NOMO-1 treated with dmso at 0.1 percent for 144 hours (cell line): ENCODE measurements at regions not wholly inside any gene's neighbourhood (a gene's known extent, or its start where the extent isn't known, plus 50 kb on each side); places are given as distances from the start of the nearest gene placed in this dataset.

Experiments used
- DNase-seq: peaks from one replicate; lab custom pipeline; 2025; ENCODE audit not compliant: unreplicated experiment; lab: John Stamatoyannopoulos, UW

DNA sequence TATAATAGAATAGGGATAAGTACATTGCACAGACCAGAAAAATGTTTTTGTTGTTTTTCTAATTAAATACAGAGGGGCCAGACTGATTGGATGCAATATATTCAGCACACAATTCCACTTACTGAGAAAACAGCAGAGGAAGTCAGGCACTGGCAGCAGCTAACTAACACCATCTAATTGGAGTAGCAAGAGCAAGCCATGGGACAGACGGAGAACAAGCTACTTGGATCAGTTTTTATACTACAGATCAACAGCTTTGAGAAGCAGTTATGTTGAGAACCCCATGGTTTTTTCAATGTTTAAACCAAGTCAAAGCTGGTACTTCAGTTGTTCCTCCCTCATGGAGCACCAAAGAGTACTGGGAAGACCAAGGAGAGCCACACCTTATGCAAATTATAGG is 1249.4 kb downstream of the LRFN5 start:
- DNase-seq = no peak

- DNase-seq = peak; percentile 24
Observed at GRCh38 chr14:42855085-42855484, 1248.4 kb downstream of the LRFN5 start.

- DNase-seq = no peak
Observed at GRCh38 chr14:42854061-42854460, 1247.4 kb downstream of the LRFN5 start.

DNA sequence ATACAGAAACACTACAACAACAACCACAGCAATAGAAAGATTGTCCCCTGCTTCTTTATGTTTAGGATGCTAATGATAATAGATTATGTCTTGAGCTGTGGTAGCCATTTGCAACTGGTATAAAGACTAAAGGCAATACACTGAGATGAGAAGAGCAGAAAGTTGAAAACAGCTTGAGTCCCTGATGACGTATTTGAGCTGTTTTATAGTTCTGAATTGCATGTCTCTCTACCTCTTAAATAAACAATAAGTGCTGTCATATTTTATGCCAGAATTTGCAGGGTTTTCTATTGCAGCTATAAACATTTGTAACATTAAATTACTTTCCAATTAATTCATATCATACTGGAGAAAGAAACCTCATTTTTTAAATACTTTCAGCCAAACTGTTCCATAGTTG is 1242.0 kb downstream of the LRFN5 start:
- no peak for DNase-seq

DNA sequence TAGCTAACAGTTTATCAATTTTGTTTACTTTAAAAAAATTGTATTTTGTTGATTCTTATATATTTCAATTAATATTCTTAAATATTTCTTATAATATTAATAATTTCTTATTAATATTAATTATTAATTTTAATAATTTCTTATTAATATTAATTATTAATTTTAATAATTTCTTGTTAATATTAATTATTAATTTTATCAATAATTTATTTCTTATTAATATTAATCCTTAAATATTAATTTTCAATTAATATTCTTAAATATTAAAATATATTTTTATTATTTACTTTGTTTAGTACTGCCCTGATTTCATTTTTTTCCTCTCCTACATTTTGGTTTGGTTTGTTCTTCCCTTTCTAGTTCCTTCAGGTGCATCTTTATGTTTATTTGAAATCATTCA is 1208.1 kb downstream of the LRFN5 start:
- DNase-seq = no peak

DNA sequence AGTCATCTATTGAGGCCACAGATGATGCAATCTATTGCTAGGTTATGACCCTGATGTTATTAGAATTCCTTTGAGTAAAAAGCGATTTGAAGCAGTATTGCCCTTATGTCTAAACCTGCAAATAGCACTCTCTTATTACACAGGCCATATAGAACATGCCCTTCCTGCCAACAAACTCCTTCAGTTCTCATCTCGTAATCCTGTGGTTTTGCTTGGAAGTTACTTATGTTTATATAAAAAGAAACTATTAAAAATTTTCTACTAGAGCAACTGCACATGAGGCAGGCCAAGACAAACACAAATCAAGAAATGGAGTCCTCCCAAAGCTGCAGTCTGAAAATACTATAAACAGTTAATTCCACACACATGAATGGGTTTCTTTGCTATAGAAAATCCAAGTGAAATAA is 1200.2 kb downstream of the LRFN5 start:
- DNase-seq = no peak

GRCh38 chr14:42804141-42804540 is 1197.5 kb downstream of the LRFN5 start:
- DNase-seq = no peak

GRCh38 chr14:42802346-42802745 is 1195.7 kb downstream of the LRFN5 start:
- DNase-seq = no peak

GRCh38 chr14:42792166-42792565 is 1185.5 kb downstream of the LRFN5 start:
- DNase-seq = no peak

GRCh38 chr14:42782754-42783153 is 1176.1 kb downstream of the LRFN5 start:
- DNase-seq = no peak

- no peak for DNase-seq
Observed at GRCh38 chr14:42778984-42779383, 1172.3 kb downstream of the LRFN5 start.

GRCh38 chr14:42750771-42751170 is 1144.1 kb downstream of the LRFN5 start:
- no peak for DNase-seq

GRCh38 chr14:42742084-42742483 is 1135.4 kb downstream of the LRFN5 start:
- DNase-seq = no peak

DNA sequence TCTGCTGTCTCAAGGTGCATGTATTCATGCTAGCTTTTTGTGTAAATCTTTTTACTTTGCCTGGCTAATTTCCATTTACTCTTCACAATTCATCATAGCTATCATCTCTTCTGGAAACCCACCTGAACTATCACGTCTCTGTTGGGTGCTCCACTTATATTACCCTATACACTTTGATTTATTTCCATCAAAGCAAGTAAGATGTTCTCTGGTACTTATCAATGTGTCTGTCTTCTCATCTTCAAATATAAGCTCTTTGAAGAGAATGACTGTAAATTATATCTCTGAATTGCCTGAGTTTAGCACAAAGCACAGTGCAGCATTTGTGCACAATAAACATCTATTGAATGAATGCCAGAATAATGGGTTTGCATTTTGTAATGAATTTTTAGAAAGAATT is 1129.7 kb downstream of the LRFN5 start:
- DNase-seq = no peak

DNA sequence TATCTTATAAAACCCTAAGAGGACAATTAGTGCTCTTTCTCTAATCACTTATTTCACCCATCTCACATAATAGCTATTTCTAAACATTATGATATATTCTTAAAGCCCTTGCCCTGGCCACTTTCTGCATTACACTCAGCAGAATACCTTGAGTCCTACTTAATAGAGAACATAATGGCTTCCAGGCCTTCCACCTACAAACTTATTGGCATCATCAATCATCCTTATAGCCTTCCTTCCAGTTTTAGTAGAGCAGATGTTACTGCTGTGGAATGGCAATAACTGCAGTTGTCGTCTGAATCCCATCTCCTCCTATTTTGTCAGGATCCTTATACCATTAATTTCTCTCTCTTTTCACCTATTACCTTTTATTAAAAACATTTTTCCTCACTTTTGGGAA is 1127.4 kb downstream of the LRFN5 start:
- no peak for DNase-seq

DNA sequence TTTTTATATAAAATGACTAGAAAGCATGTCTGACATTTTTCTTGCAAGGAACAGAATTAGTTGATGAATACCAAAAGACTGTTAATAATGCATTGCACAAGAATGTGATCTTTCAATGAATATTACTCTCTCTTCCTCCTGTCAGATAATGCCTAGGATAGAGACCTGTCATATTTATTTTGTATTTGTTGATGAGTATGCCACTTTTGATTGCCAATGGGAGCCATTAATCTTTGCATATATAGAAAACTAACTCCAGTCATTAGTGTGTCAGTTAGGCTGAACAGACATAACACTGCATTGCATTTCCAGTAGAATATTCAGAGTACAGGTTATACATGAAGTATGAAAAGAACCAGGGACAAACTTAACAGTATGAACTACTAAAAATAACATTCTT is 1125.3 kb downstream of the LRFN5 start:
- DNase-seq = no peak

- no peak for DNase-seq
Observed at GRCh38 chr14:42731480-42731879, 1124.8 kb downstream of the LRFN5 start.

- no peak for DNase-seq
Observed at GRCh38 chr14:42729681-42730080, 1123.0 kb downstream of the LRFN5 start.

- DNase-seq = no peak
Observed at GRCh38 chr14:42719391-42719790, 1112.7 kb downstream of the LRFN5 start.

- DNase-seq = no peak
Observed at GRCh38 chr14:42715316-42715715, 1108.6 kb downstream of the LRFN5 start.

DNA sequence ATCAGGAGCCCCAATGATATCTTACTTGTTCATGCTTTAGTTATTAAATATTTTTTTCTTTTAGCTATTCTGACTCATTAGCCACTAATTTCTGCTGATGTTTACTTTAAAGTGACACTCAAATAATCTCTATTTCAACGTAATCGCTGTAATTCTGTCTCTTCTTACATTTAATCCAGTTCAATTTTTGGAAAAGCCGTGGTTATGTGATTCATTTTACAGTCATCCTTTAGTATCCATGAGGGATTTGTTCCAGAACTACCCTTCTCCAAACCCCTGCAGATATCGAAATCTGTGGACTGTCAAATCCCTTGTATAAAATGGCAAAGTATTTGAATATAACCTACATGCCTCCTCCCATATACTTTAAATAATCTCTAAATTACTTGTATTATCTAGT is 1103.4 kb downstream of the LRFN5 start:
- no peak for DNase-seq

DNA sequence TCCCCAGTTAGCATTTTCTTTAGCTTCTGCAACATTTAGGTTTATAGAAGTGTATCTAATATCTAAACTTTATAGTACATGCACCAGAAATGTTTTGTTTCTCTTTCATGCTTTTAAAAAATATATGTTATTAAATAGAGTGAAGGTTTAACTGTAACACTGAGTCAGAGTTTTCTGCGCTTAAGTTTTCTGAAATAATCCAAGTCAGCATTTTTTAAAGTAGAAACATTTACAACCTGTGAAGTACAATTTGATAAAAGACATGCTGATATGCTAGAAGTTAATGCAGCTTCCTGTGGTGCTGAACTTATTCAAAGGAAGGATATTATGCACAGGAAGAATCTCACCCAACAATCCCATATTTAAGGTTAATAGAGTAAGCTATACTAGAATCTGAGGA is 1096.8 kb downstream of the LRFN5 start:
- no peak for DNase-seq

GRCh38 chr14:42687421-42687820 is 1080.7 kb downstream of the LRFN5 start:
- DNase-seq = no peak

DNA sequence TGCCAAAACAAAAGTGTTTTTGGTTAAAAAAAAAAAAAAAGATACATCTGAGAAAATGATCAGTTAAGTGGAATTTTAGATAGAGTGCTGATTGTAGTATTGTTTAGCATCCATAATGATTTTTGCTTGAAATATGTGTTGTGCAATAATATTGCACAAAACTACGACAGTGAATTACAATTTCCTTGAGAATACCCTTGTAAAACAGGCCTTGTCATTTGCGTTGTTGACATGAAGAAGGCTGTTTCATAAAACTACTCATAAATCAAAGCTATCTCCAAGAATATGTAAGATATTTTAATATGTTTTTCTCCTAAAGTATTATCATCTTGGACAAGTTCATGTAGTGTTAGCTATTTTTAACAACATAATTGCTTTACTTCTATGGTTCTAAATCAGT is 1077.0 kb downstream of the LRFN5 start:
- DNase-seq = no peak
